Liver (tissue), 8 donors: ENCODE measurements at regions not wholly inside any gene's neighbourhood (a gene's known extent, or its start where the extent isn't known, plus 50 kb on each side); places are given as distances from the start of the nearest gene placed in this dataset.

Source experiments
- DNase-seq: peaks from one replicate; pipeline ENCODE4 v3.0.0-alpha.2; 2017; ENCODE audit warnings: low spot score
- H3K27ac ChIP-seq, 2 donors: one replicate each; pipeline ENCODE4 v1.7.0; 2013; ENCODE audit warnings: inconsistent platforms in 2 of 2, low read length in 2 of 2, control low read depth in 1 of 2, low read depth in 1 of 2, mild to moderate bottlenecking in 1 of 2
- H3K27me3 ChIP-seq, 4 donors: one replicate each; pipeline versions ENCODE4 v1.6.1 to v1.7.0; 2013; ENCODE audit warnings: low read length in 3 of 4, inconsistent platforms in 1 of 4, mild to moderate bottlenecking in 1 of 4, moderate library complexity in 1 of 4; ENCODE audit not compliant: control insufficient read depth in 4 of 4, insufficient read depth in 4 of 4
- H3K36me3 ChIP-seq, 4 donors: one replicate each; pipeline versions ENCODE4 v1.6.1 to v1.7.0; 2013; ENCODE audit warnings: low read length in 3 of 4, mild to moderate bottlenecking in 3 of 4, low read depth in 1 of 4, moderate library complexity in 1 of 4; ENCODE audit not compliant: control insufficient read depth in 4 of 4, insufficient read depth in 3 of 4
- H3K4me1 ChIP-seq, 4 donors: one replicate each; pipeline versions ENCODE4 v1.6.1 to v1.7.0; 2013; ENCODE audit warnings: low read length in 3 of 4, mild to moderate bottlenecking in 3 of 4, moderate library complexity in 1 of 4; ENCODE audit not compliant: control insufficient read depth in 4 of 4, insufficient read depth in 4 of 4
- H3K4me3 ChIP-seq, 3 donors: one replicate each; pipeline versions ENCODE4 v1.6.1 to v1.7.0; 2013; ENCODE audit warnings: low read length in 3 of 3, control low read depth in 1 of 3, low read depth in 1 of 3, mild to moderate bottlenecking in 1 of 3
- H3K9ac ChIP-seq, 2 donors: one replicate each; pipeline ENCODE4 v1.7.0; 2013; ENCODE audit warnings: low read length in 2 of 2, mild to moderate bottlenecking in 2 of 2, moderate library complexity in 2 of 2, control low read depth in 1 of 2, low read depth in 1 of 2
- H3K9me3 ChIP-seq, 4 donors: one replicate each; pipeline versions ENCODE4 v1.6.1 to v1.7.0; 2013; ENCODE audit warnings: low read length in 3 of 4; ENCODE audit not compliant: control insufficient read depth in 4 of 4
- ATF3 ChIP-seq: IDR thresholded peaks from 2 replicates; pipeline ENCODE4 v1.6.1; 2016; ENCODE audit warnings: antibody characterized with exemption
- CTCF ChIP-seq: fragments of 150-350 bp; IDR thresholded peaks from 2 replicates; pipeline ENCODE4 v1.5.1; 2017; ENCODE audit warnings: improper control_type of control experiment, low read depth, low read length; ENCODE audit not compliant: missing input control
- EGR1 ChIP-seq, 2 donors: IDR thresholded peaks; 2 replicates each; pipeline ENCODE4 v1.6.1; 2016 to 2018; ENCODE audit warnings: antibody characterized with exemption in 2 of 2, low read depth in 2 of 2
- FOXA1 ChIP-seq: IDR thresholded peaks from 2 replicates; pipeline ENCODE4 v1.6.1; 2016; ENCODE audit warnings: antibody characterized with exemption
- FOXA2 ChIP-seq: IDR thresholded peaks from 2 replicates; pipeline ENCODE4 v1.6.1; 2016; ENCODE audit warnings: antibody characterized with exemption
- GABPA ChIP-seq, 2 donors: IDR thresholded peaks in 1 of 2; conservative IDR thresholded peaks in 1 of 2; 2 replicates each; pipeline ENCODE4 v1.6.1; 2016; ENCODE audit warnings: antibody characterized with exemption in 2 of 2, mild to moderate bottlenecking in 1 of 2, moderate library complexity in 1 of 2
- HNF4A ChIP-seq, 2 donors: conservative IDR thresholded peaks; 2 replicates each; pipeline ENCODE4 v1.6.1; 2016; ENCODE audit warnings: antibody characterized with exemption in 2 of 2, mild to moderate bottlenecking in 2 of 2
- HNF4G ChIP-seq: IDR thresholded peaks from 2 replicates; pipeline ENCODE4 v1.6.1; 2016; ENCODE audit warnings: antibody characterized with exemption
- JUND ChIP-seq, 2 donors: IDR thresholded peaks; 2 replicates each; pipeline ENCODE4 v1.6.1; 2016; ENCODE audit warnings: antibody characterized with exemption in 2 of 2
- MAX ChIP-seq: IDR thresholded peaks from 2 replicates; pipeline ENCODE4 v1.6.1; 2016; ENCODE audit warnings: antibody characterized with exemption
- NR2F2 ChIP-seq: IDR thresholded peaks from 2 replicates; pipeline ENCODE4 v1.6.1; 2016; ENCODE audit warnings: antibody characterized with exemption
- RAD21 ChIP-seq, 2 donors: IDR thresholded peaks; 2 replicates each; pipeline ENCODE4 v1.6.1; 2016; ENCODE audit warnings: antibody characterized with exemption in 2 of 2, mild to moderate bottlenecking in 2 of 2
- REST ChIP-seq: IDR thresholded peaks from 2 replicates; pipeline ENCODE4 v1.6.1; 2016; ENCODE audit warnings: antibody characterized with exemption, mild to moderate bottlenecking
- RXRA ChIP-seq, 2 donors: IDR thresholded peaks; 2 replicates each; pipeline ENCODE4 v1.6.1; 2017 to 2018; ENCODE audit warnings: antibody characterized with exemption in 2 of 2, mild to moderate bottlenecking in 1 of 2
- SP1 ChIP-seq: IDR thresholded peaks from 2 replicates; pipeline ENCODE4 v1.6.1; 2018; ENCODE audit warnings: antibody characterized with exemption, mild to moderate bottlenecking
- TAF1 ChIP-seq: conservative IDR thresholded peaks from 2 replicates; pipeline ENCODE4 v1.6.1; 2016; ENCODE audit warnings: antibody characterized with exemption, mild to moderate bottlenecking
- YY1 ChIP-seq: IDR thresholded peaks from 2 replicates; pipeline ENCODE4 v1.6.1; 2016; ENCODE audit warnings: antibody characterized with exemption, mild to moderate bottlenecking
- ZBTB33 ChIP-seq: IDR thresholded peaks from 2 replicates; pipeline ENCODE4 v1.6.1; 2016; ENCODE audit warnings: antibody characterized with exemption
- WGBS: extraction: QIAGEN DNeasy Blood & Tissue Kit; methylation state at CpG from one replicate; pipeline ENCODE4 v1.1.7; 2013; 5-methylcytosine and 5-hydroxymethylcytosine counted together
- donor health status: healthy.
- donor health status: healthy.
- donor health status: healthy.
- donor health status: healthy.
- donor health status: healthy.

- WGBS: 79% methylated on average over 3 of the region's 3 CpGs
- H3K4me3 ChIP-seq: no peak overlapping the region
- no peak for TF ChIP-seq JUND (IDR thresholded peaks at IDR 0.05)
- no peak for TF ChIP-seq CTCF
- no peak for TF ChIP-seq NR2F2
- no peak for TF ChIP-seq RAD21 (IDR thresholded peaks at IDR 0.05)
- TF ChIP-seq SP1: no peak
- no peak for TF ChIP-seq RXRA (IDR thresholded peaks at IDR 0.05)
- no peak for TF ChIP-seq ZBTB33
- no peak for TF ChIP-seq EGR1 (IDR thresholded peaks at IDR 0.05; ENCODE audit: low read depth in 2 of 2)
- TF ChIP-seq GABPA (IDR thresholded peaks at IDR 0.05 in 1 of 2, conservative IDR thresholded peaks at IDR 0.05 in 1 of 2): no peak
- TF ChIP-seq HNF4A (conservative IDR thresholded peaks at IDR 0.05): no peak
- no peak for TF ChIP-seq YY1
- TF ChIP-seq FOXA2: no peak
- no peak for TF ChIP-seq REST
- TF ChIP-seq FOXA1: no peak
- no peak for TF ChIP-seq TAF1
- TF ChIP-seq MAX: no peak
- no peak for TF ChIP-seq HNF4G
- TF ChIP-seq ATF3: no peak
- no peaks in the 10 kb centered on the region for H3K9me3 ChIP-seq
- H3K36me3 ChIP-seq: no peaks in the 10 kb centered on the region
- no peak overlapping the region for H3K9ac ChIP-seq
- H3K4me1 ChIP-seq: no peaks in the 10 kb centered on the region
- no peaks in the 10 kb centered on the region for H3K27me3 ChIP-seq
- no peak overlapping the region for H3K27ac ChIP-seq
- no peak for DNase-seq
Measured at GRCh38 chr7:106472741-106473140, 188.0 kb upstream of the NAMPT start.
